GM10266 (cell line): ENCODE measurements at regions not wholly inside any gene's neighbourhood (a gene's known extent, or its start where the extent isn't known, plus 50 kb on each side); places are given as distances from the start of the nearest gene placed in this dataset.

ENCODE experiments used
- DNase-seq: peaks from one replicate; pipeline ENCODE4 v3.0.0; 2012; ENCODE audit errors: extremely low spot score
- TF ChIP-seq, protein P1 (sequence below): IDR thresholded peaks from 2 replicates; pipeline ENCODE4 v1.5.1; 2012; ENCODE audit warnings: mild to moderate bottlenecking, low read depth; ENCODE audit not compliant: control insufficient read depth, insufficient read depth; ENCODE audit errors: missing control alignments

DNA sequence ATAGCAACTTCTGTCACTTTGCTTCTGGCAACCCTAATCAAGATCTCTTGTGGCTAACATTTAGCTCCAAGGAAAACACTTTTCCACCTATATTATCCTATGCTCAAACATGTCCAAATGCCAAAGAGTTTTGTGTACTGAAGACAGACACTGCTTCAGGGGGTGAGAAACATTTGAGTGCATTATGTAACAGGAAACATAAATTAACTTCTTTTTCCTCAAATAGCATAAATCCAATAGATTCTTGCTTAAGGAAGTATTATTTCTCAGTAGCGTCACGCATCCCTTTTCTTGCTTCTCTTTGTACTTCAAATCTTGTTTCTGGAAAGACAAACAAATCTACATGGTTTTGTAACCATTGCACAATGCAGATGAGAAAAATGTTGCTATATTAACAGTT is 839.1 kb downstream of the GLUD2 start:
- no peak for DNase-seq
- TF ChIP-seq, protein P1, sequence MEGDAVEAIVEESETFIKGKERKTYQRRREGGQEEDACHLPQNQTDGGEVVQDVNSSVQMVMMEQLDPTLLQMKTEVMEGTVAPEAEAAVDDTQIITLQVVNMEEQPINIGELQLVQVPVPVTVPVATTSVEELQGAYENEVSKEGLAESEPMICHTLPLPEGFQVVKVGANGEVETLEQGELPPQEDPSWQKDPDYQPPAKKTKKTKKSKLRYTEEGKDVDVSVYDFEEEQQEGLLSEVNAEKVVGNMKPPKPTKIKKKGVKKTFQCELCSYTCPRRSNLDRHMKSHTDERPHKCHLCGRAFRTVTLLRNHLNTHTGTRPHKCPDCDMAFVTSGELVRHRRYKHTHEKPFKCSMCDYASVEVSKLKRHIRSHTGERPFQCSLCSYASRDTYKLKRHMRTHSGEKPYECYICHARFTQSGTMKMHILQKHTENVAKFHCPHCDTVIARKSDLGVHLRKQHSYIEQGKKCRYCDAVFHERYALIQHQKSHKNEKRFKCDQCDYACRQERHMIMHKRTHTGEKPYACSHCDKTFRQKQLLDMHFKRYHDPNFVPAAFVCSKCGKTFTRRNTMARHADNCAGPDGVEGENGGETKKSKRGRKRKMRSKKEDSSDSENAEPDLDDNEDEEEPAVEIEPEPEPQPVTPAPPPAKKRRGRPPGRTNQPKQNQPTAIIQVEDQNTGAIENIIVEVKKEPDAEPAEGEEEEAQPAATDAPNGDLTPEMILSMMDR: no peak

DNA sequence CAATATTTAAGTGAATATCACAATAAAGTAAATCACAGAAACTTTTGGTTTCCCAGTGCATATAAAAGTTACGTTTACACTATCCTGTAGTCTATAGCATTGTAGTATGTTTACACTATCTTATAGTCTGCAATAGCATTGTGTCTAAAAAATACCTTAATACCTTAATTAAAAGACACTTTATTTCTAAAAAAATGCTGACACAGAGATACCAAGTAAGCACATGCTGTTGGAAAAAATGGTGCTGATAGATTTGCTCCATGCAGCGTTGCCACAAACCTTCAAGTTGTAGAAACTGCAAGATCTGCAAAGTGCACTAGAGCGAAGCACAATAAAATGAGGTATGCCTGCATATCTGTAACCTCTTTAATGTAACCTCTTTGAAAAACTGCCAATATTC is 847.3 kb downstream of the GLUD2 start:
- TF ChIP-seq, protein P1: no peak
- DNase-seq: no peak

DNA sequence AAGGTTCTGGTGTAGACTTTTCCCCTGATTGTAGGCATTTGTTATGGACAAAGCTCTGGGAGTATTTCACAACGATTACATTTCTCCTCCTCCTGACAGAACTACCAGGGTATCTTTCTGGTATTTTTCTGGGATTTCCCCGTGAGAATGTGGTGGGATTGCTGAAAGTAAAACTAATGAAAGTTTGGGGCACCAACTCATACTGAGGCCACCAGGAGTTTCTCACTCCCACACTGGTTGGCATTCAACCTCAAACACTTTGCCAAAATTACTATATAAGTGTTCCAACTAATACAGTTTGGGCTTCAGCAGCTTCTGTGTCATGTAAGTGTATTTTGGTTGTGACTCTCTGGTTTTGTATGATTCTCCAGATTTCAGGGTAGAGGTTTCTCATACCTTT is 855.1 kb downstream of the GLUD2 start:
- no peak for DNase-seq
- TF ChIP-seq, protein P1: no peak

DNA sequence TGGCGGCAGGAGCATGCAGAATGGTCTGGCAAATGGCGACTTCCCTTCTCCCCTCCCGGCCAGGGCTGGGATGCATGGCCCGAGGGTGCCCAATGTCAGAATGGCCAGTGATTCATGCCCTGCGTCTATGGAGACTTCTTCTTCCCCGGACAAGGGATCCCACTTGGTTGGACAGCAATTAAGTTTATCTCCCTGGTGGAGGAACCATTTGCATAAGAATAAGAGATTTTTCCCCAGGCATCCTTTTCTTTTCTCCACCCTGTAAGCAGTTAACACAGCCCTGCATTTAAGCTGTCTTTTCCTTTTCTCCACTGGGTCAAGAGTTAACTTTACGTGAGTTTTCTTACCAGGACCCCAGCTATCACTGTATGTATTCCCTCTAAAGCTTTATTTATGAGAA is 856.6 kb downstream of the GLUD2 start:
- DNase-seq: no peak

DNA sequence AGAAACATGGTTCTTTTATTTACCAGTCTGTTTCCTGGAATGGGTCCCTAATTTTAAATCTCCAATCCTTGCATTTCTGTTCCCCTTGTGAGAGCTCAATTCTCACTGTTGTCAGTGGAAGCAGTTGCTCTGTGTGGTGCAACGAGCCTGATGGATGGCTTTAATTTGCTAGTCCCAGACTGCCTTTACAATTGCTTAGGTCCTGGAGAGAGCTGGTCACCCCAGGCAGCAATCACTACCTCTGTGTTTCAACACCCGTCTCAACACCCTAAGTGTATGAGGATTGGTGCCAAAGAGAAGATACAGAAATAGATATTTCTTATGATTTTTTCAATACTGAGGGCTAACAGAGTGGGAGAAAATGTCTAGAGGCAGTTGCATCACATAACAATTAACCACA is 873.8 kb downstream of the GLUD2 start:
- TF ChIP-seq, protein P1: no peak

More for the DNA sequence above, 856.6 kb downstream of the GLUD2 start:
- TF ChIP-seq, protein P1: no peak

DNA sequence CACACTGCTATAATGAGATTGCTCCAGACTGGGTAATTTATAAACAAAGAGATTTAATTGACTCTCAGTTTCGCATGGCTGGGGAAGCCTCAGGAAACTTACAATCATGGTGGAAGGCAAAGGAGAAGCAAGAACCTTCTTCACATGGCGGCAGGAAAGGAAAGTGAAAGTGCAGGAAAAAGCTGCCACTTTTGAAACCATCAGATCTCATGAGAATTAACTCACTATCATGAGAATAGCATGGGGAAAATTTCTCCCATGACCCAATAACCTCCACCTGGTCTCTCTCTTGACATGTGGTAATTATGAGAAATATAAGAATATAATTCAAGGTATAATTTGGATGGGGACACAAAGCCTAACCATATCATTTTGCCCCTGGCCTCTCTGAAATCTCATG is 884.2 kb downstream of the GLUD2 start:
- TF ChIP-seq, protein P1: no peak
- no peak for DNase-seq

More for the DNA sequence above, 873.8 kb downstream of the GLUD2 start:
- no peak for DNase-seq

DNA sequence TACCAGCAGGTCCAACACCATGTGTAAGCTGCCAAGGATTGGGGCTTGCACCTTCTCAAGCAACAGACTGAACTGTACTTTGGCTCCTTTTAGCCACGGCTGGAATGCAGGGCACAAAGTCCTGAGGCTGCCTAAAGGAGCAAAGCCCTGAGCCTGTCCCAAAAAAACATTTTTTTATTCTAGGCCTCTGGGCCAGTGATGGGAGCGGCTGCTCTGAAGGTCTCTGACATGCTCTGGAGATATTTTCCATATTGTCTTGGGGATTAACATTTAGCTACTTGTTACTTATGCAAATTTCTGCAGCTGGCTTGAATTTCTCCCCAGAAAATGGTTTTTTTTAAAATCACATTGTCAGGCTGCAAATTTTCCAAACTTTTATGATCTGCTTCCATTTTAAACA is 885.3 kb downstream of the GLUD2 start:
- DNase-seq: no peak
- TF ChIP-seq, protein P1: no peak
